ENCODE measurements at regions not wholly inside any gene's neighbourhood (a gene's known extent, or its start where the extent isn't known, plus 50 kb on each side); places are given as distances from the start of the nearest gene placed in this dataset.

- H3K4me3 ChIP-seq (replicated peaks in 1 of 3; ENCODE audit: low read depth in 2 of 3, low read length in 3 of 3), result no peak overlapping the region
- DNase-seq, result no peak
- peaks cover 7 to 13% (median 8%) of the 10 kb centered on the region in 3 donors for H3K27me3 Mint-ChIP-seq (ENCODE audit: low read depth in 3 of 3)
Measured at GRCh38 chr1:25056536-25056935, 126.5 kb upstream of the RUNX3 start.

GRCh38 chr1:25055961-25056360 is 125.9 kb upstream of the RUNX3 start:
- Histone ChIP-seq H3K4me3 (replicated peaks in 1 of 3; ENCODE audit: low read depth in 2 of 3, low read length in 3 of 3) (no peak overlapping the region), H3K4me1 (ENCODE audit: control insufficient read depth in 1 of 2, insufficient read depth in 2 of 2, low read length in 2 of 2) (peaks cover 0 to 4% of the 10 kb centered on the region in 2 donors), H2AFZ (ENCODE audit: insufficient read depth, low read depth, low read length, poor library complexity, severe bottlenecking) (no peak overlapping the region), H3K27ac (ENCODE audit: low read depth in 1 of 2, low read length in 2 of 2) (no peak overlapping the region), H3K9ac (ENCODE audit: insufficient read depth, low read length, poor library complexity, severe bottlenecking) (no peak overlapping the region), H3K9me3 (replicated peaks in 1 of 2; ENCODE audit: control insufficient read depth in 1 of 2, insufficient read depth in 1 of 2, low read length in 2 of 2) (no peaks in the 10 kb centered on the region), H3K36me3 (replicated peaks in 1 of 2; ENCODE audit: control insufficient read depth in 1 of 2, insufficient read depth in 2 of 2, low read length in 2 of 2) (no peaks in the 10 kb centered on the region), H3K79me2 (ENCODE audit: insufficient read depth, low read length) (no peaks in the 10 kb centered on the region), H3K27me3 (ENCODE audit: control insufficient read depth in 2 of 2, insufficient read depth in 2 of 2, low read length in 2 of 2) (no peaks in the 10 kb centered on the region), H3K4me2 (replicated peaks; ENCODE audit: extremely low read depth, low read length, poor library complexity, severe bottlenecking) (no peak overlapping the region), H4K20me1 (ENCODE audit: insufficient read depth, low read length) (no peaks in the 10 kb centered on the region)
- H3K27me3 Mint-ChIP-seq (ENCODE audit: low read depth in 3 of 3), result peaks cover 7 to 9% (median 8%) of the 10 kb centered on the region in 3 donors
- H3K4me3 Mint-ChIP-seq, result no peak overlapping the region
- no peak for TF ChIP-seq CTCF (IDR thresholded peaks at IDR 0.05)
- H3K36me3 Mint-ChIP-seq, result no peaks in the 10 kb centered on the region
- H3K27ac Mint-ChIP-seq, result no peak overlapping the region
- peaks cover 11% of the 10 kb centered on the region for H3K4me1 Mint-ChIP-seq
- DNase-seq, result no peak
- intact Hi-C loops (cut with micrococcal nuclease), result no loop called here
- H3K9me3 Mint-ChIP-seq, result peaks cover 0 to 3% (median 0%) of the 10 kb centered on the region in 7 donors
- WGBS (ENCODE audit: insufficient coverage), result 92% methylated on average over 5 of the region's 5 CpGs

More at GRCh38 chr1:25056536-25056935, 126.5 kb upstream of the RUNX3 start:
- no peak overlapping the region for H3K27ac Mint-ChIP-seq
- Histone ChIP-seq H3K27ac (ENCODE audit: low read depth in 1 of 2, low read length in 2 of 2) (no peak overlapping the region), H3K9ac (ENCODE audit: insufficient read depth, low read length, poor library complexity, severe bottlenecking) (no peak overlapping the region), H3K4me1 (ENCODE audit: control insufficient read depth in 1 of 2, insufficient read depth in 2 of 2, low read length in 2 of 2) (peaks cover 0 to 4% of the 10 kb centered on the region in 2 donors), H3K4me2 (replicated peaks; ENCODE audit: extremely low read depth, low read length, poor library complexity, severe bottlenecking) (no peak overlapping the region), H3K27me3 (ENCODE audit: control insufficient read depth in 2 of 2, insufficient read depth in 2 of 2, low read length in 2 of 2) (no peaks in the 10 kb centered on the region), H2AFZ (ENCODE audit: insufficient read depth, low read depth, low read length, poor library complexity, severe bottlenecking) (no peak overlapping the region), H3K36me3 (replicated peaks in 1 of 2; ENCODE audit: control insufficient read depth in 1 of 2, insufficient read depth in 2 of 2, low read length in 2 of 2) (no peaks in the 10 kb centered on the region), H3K9me3 (replicated peaks in 1 of 2; ENCODE audit: control insufficient read depth in 1 of 2, insufficient read depth in 1 of 2, low read length in 2 of 2) (no peaks in the 10 kb centered on the region), H4K20me1 (ENCODE audit: insufficient read depth, low read length) (no peaks in the 10 kb centered on the region), H3K79me2 (ENCODE audit: insufficient read depth, low read length) (no peaks in the 10 kb centered on the region)
- peaks cover 11% of the 10 kb centered on the region for H3K4me1 Mint-ChIP-seq
- WGBS (ENCODE audit: insufficient coverage), result 77% methylated on average over 6 of the region's 9 CpGs
- no peak for TF ChIP-seq CTCF (IDR thresholded peaks at IDR 0.05)
- H3K4me3 Mint-ChIP-seq, result no peak overlapping the region
- peaks cover 0 to 3% (median 0%) of the 10 kb centered on the region in 7 donors for H3K9me3 Mint-ChIP-seq
- intact Hi-C loops (cut with micrococcal nuclease), result no loop called here
- no peaks in the 10 kb centered on the region for H3K36me3 Mint-ChIP-seq
